ENCODE measurements at regions not wholly inside any gene's neighbourhood (a gene's known extent, or its start where the extent isn't known, plus 50 kb on each side); places are given as distances from the start of the nearest gene placed in this dataset.

DNA sequence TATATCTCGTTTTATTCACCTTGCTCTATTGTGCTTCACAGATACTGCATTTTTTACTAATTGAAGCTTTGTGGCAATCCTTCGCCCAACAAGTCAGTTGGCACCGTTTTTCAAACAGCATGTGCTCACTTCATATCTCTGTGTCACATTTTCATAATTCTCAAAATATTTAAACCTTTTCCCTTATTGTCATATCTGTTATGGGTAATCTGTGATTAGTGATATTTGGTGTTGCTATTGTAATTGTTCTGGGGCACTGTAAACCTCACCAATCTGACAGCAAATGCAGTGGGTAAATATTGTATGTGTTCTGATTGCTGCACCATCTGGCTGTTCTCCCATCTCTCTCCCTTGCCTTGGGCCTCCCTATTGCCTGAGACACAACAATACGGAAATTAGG is 191.3 kb downstream of the BTG1 start:
- TF ChIP-seq POLR2AphosphoS5 (IDR thresholded peaks at IDR 0.05; ENCODE audit: low read depth, low read length) (no peak), POU2F2 (IDR thresholded peaks at IDR 0.05; ENCODE audit: low read depth, low read length) (no peak)

All from GM12891 (cell line).